Thyroid gland (tissue), 4 donors: ENCODE measurements at regions not wholly inside any gene's neighbourhood (a gene's known extent, or its start where the extent isn't known, plus 50 kb on each side); places are given as distances from the start of the nearest gene placed in this dataset.

Experiments
- POLR2A ChIP-seq, 2 donors: fragments of 450-650 bp; IDR thresholded peaks; one replicate each; pipeline ENCODE4 v1.6.1; 2017; ENCODE audit warnings: antibody characterized with exemption in 2 of 2, mild to moderate bottlenecking in 2 of 2, moderate library complexity in 1 of 2
- TF ChIP-seq, protein P1 (sequence below), 6 experiments: fragments of 200-600 bp in 3 of 6; fragments of 450-650 bp in 3 of 6; sonication (generic) in 3 of 6; IDR thresholded peaks; one replicate each; pipeline ENCODE4 v1.5.1; 2016 to 2019; ENCODE audit warnings: antibody characterized with exemption in 6 of 6, mild to moderate bottlenecking in 2 of 6, inconsistent platforms in 1 of 6, moderate library complexity in 1 of 6

DNA sequence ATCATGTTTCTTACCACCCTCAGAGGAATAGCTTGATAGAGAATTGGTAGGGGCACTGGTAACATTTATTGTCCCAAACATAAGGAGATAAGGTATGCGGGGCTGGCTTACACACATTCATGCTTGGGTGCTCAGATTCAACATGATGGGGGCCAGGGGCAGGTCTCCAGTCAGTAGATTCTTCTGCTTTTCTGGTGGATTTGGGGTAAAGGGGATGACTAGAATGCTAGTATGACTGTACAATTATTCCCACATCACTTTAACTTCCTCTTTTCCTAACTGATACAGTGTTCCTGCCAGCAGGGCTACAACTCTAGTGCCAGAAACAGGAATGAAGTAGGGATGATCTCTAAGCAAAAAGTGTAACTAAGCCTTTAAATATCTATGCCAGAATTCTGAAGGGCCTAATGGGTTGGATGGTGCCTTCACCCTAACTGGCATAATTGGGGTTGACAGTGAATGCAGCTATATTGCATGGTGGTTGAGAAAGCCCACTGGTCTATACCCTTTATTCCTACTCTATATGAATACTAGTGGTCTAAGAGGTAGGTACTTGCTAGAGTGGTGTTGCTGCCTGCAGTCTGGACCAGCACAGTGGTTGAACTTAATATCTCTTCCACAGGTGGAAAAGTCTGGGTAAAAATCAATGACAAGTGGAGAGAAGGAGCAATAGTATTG is 117.4 kb downstream of the IL12A start:
- TF ChIP-seq, protein P1, sequence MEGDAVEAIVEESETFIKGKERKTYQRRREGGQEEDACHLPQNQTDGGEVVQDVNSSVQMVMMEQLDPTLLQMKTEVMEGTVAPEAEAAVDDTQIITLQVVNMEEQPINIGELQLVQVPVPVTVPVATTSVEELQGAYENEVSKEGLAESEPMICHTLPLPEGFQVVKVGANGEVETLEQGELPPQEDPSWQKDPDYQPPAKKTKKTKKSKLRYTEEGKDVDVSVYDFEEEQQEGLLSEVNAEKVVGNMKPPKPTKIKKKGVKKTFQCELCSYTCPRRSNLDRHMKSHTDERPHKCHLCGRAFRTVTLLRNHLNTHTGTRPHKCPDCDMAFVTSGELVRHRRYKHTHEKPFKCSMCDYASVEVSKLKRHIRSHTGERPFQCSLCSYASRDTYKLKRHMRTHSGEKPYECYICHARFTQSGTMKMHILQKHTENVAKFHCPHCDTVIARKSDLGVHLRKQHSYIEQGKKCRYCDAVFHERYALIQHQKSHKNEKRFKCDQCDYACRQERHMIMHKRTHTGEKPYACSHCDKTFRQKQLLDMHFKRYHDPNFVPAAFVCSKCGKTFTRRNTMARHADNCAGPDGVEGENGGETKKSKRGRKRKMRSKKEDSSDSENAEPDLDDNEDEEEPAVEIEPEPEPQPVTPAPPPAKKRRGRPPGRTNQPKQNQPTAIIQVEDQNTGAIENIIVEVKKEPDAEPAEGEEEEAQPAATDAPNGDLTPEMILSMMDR (IDR thresholded peaks at IDR 0.05), result no peak
- no peak for TF ChIP-seq POLR2A (IDR thresholded peaks at IDR 0.05)
